SJCRH30 (cell line): ENCODE measurements at regions not wholly inside any gene's neighbourhood (a gene's known extent, or its start where the extent isn't known, plus 50 kb on each side); places are given as distances from the start of the nearest gene placed in this dataset.
A peak's percentile ranks its signal among the peaks of the same experiment; 100 is the strongest.

Source experiments
- DNase-seq, 2 experiments: peaks; one replicate each; pipeline ENCODE4 v3.0.0-alpha.2; 2015 to 2020
- H3K27ac ChIP-seq: fragments of 250-450 bp; sonication (Bioruptor Pico); 2 replicates; pipeline ENCODE4 v1.5.1; 2020; ENCODE audit warnings: mild to moderate bottlenecking, moderate library complexity
- H3K27me3 ChIP-seq: fragments of 250-450 bp; sonication (Bioruptor Pico); 2 replicates; pipeline ENCODE4 v1.5.1; 2020; ENCODE audit warnings: mild to moderate bottlenecking, moderate library complexity
- H3K36me3 ChIP-seq: fragments of 250-450 bp; sonication (Bioruptor Pico); 2 replicates; pipeline ENCODE4 v1.5.1; 2020; ENCODE audit warnings: mild to moderate bottlenecking, moderate library complexity
- H3K4me1 ChIP-seq: fragments of 250-450 bp; sonication (Bioruptor Pico); 2 replicates; pipeline ENCODE4 v1.5.1; 2020; ENCODE audit warnings: mild to moderate bottlenecking, moderate library complexity
- H3K4me3 ChIP-seq: fragments of 250-450 bp; sonication (Bioruptor Pico); 2 replicates; pipeline ENCODE4 v1.5.1; 2020; ENCODE audit warnings: mild to moderate bottlenecking, moderate library complexity
- H3K9me3 ChIP-seq: fragments of 250-450 bp; sonication (Bioruptor Pico); replicated peaks from 2 replicates; pipeline ENCODE4 v1.5.1; 2020; ENCODE audit warnings: mild to moderate bottlenecking, moderate library complexity

GRCh38 chr18:37874721-37875120, 309.1 kb upstream of the CELF4 start:
- no peak overlapping the region for H3K4me3 ChIP-seq
- H3K9me3 ChIP-seq, result no peaks in the 10 kb centered on the region
- DNase-seq, result no peak
- no peaks in the 10 kb centered on the region for H3K4me1 ChIP-seq
- H3K27ac ChIP-seq, result no peak overlapping the region
- no peaks in the 10 kb centered on the region for H3K27me3 ChIP-seq
- H3K36me3 ChIP-seq, result no peaks in the 10 kb centered on the region

GRCh38 chr18:37873416-37873815, 307.8 kb upstream of the CELF4 start:
- H3K4me3 ChIP-seq, result no peak overlapping the region
- no peaks in the 10 kb centered on the region for H3K4me1 ChIP-seq
- no peak overlapping the region for H3K27ac ChIP-seq
- DNase-seq, result no peak
- H3K27me3 ChIP-seq, result no peaks in the 10 kb centered on the region
- H3K36me3 ChIP-seq, result no peaks in the 10 kb centered on the region
- H3K9me3 ChIP-seq, result no peaks in the 10 kb centered on the region

- Histone ChIP-seq H3K9me3 (no peaks in the 10 kb centered on the region), H3K27me3 (no peaks in the 10 kb centered on the region), H3K36me3 (no peaks in the 10 kb centered on the region), H3K4me3 (no peak overlapping the region), H3K4me1 (no peaks in the 10 kb centered on the region), H3K27ac (no peak overlapping the region)
- DNase-seq, result no peak
Observed at GRCh38 chr18:37872562-37872961, 307.0 kb upstream of the CELF4 start.

- no peak for DNase-seq
- H3K36me3 ChIP-seq, result no peaks in the 10 kb centered on the region
- no peaks in the 10 kb centered on the region for H3K27me3 ChIP-seq
- no peaks in the 10 kb centered on the region for H3K4me1 ChIP-seq
- H3K4me3 ChIP-seq, result no peak overlapping the region
- no peak overlapping the region for H3K27ac ChIP-seq
- H3K9me3 ChIP-seq, result no peaks in the 10 kb centered on the region
Observed at GRCh38 chr18:37871561-37871960, 306.0 kb upstream of the CELF4 start.

- no peak overlapping the region for H3K4me3 ChIP-seq
- H3K36me3 ChIP-seq, result no peaks in the 10 kb centered on the region
- H3K27ac ChIP-seq, result no peak overlapping the region
- DNase-seq, result no peak
- H3K9me3 ChIP-seq, result no peaks in the 10 kb centered on the region
- H3K4me1 ChIP-seq, result no peaks in the 10 kb centered on the region
- no peaks in the 10 kb centered on the region for H3K27me3 ChIP-seq
Observed at GRCh38 chr18:37869051-37869450, 303.5 kb upstream of the CELF4 start.

- Histone ChIP-seq H3K4me1 (no peaks in the 10 kb centered on the region), H3K27me3 (no peaks in the 10 kb centered on the region), H3K4me3 (no peak overlapping the region), H3K9me3 (no peaks in the 10 kb centered on the region), H3K36me3 (no peaks in the 10 kb centered on the region), H3K27ac (no peak overlapping the region)
- DNase-seq, result no peak
Observed at GRCh38 chr18:37864122-37864521, 298.5 kb upstream of the CELF4 start.

GRCh38 chr18:37861981-37862380, 296.4 kb upstream of the CELF4 start:
- no peak for DNase-seq
- Histone ChIP-seq H3K36me3 (no peaks in the 10 kb centered on the region), H3K27me3 (no peaks in the 10 kb centered on the region), H3K27ac (no peak overlapping the region), H3K4me1 (no peaks in the 10 kb centered on the region), H3K9me3 (no peaks in the 10 kb centered on the region), H3K4me3 (no peak overlapping the region)

- no peak overlapping the region for H3K27ac ChIP-seq
- no peaks in the 10 kb centered on the region for H3K27me3 ChIP-seq
- no peaks in the 10 kb centered on the region for H3K4me1 ChIP-seq
- no peak overlapping the region for H3K4me3 ChIP-seq
- DNase-seq, result no peak
- no peaks in the 10 kb centered on the region for H3K9me3 ChIP-seq
- no peaks in the 10 kb centered on the region for H3K36me3 ChIP-seq
Observed at GRCh38 chr18:37854396-37854795, 288.8 kb upstream of the CELF4 start.

- no peak overlapping the region for H3K4me3 ChIP-seq
- no peaks in the 10 kb centered on the region for H3K4me1 ChIP-seq
- DNase-seq, result no peak
- H3K9me3 ChIP-seq, result no peaks in the 10 kb centered on the region
- H3K36me3 ChIP-seq, result no peaks in the 10 kb centered on the region
- no peak overlapping the region for H3K27ac ChIP-seq
- H3K27me3 ChIP-seq, result no peaks in the 10 kb centered on the region
Observed at GRCh38 chr18:37853706-37854105, 288.1 kb upstream of the CELF4 start.

- no peak overlapping the region for H3K27ac ChIP-seq
- no peaks in the 10 kb centered on the region for H3K4me1 ChIP-seq
- no peaks in the 10 kb centered on the region for H3K36me3 ChIP-seq
- no peaks in the 10 kb centered on the region for H3K9me3 ChIP-seq
- no peak for DNase-seq
- H3K4me3 ChIP-seq, result no peak overlapping the region
- H3K27me3 ChIP-seq, result no peaks in the 10 kb centered on the region
Observed at GRCh38 chr18:37852464-37852863, 286.9 kb upstream of the CELF4 start.

- H3K27me3 ChIP-seq, result no peaks in the 10 kb centered on the region
Observed at GRCh38 chr18:37847544-37847943, 281.9 kb upstream of the CELF4 start.

GRCh38 chr18:37846996-37847395, 281.4 kb upstream of the CELF4 start:
- no peaks in the 10 kb centered on the region for H3K36me3 ChIP-seq
- no peak overlapping the region for H3K4me3 ChIP-seq
- no peak overlapping the region for H3K27ac ChIP-seq
- H3K9me3 ChIP-seq, result no peaks in the 10 kb centered on the region
- DNase-seq, result no peak
- no peaks in the 10 kb centered on the region for H3K27me3 ChIP-seq
- H3K4me1 ChIP-seq, result no peaks in the 10 kb centered on the region

More at GRCh38 chr18:37847544-37847943, 281.9 kb upstream of the CELF4 start:
- Histone ChIP-seq H3K36me3 (no peaks in the 10 kb centered on the region), H3K9me3 (no peaks in the 10 kb centered on the region), H3K27ac (no peak overlapping the region), H3K4me1 (no peaks in the 10 kb centered on the region), H3K4me3 (no peak overlapping the region)
- no peak for DNase-seq

- no peak for DNase-seq
- Histone ChIP-seq H3K36me3 (no peaks in the 10 kb centered on the region), H3K27me3 (no peaks in the 10 kb centered on the region), H3K4me3 (no peak overlapping the region), H3K4me1 (no peaks in the 10 kb centered on the region), H3K27ac (no peak overlapping the region), H3K9me3 (no peaks in the 10 kb centered on the region)
Observed at GRCh38 chr18:37845498-37845897, 279.9 kb upstream of the CELF4 start.

GRCh38 chr18:37844209-37844970, 278.8 kb upstream of the CELF4 start:
- Histone ChIP-seq H3K27ac (no peak overlapping the region), H3K4me3 (no peak overlapping the region), H3K36me3 (no peaks in the 10 kb centered on the region), H3K9me3 (no peaks in the 10 kb centered on the region), H3K27me3 (no peaks in the 10 kb centered on the region), H3K4me1 (no peaks in the 10 kb centered on the region)
- peak in 1 of 2 experiments; percentile 0 for DNase-seq

- Histone ChIP-seq H3K4me3 (no peak overlapping the region), H3K4me1 (no peaks in the 10 kb centered on the region), H3K27ac (no peak overlapping the region), H3K36me3 (no peaks in the 10 kb centered on the region), H3K27me3 (no peaks in the 10 kb centered on the region), H3K9me3 (no peaks in the 10 kb centered on the region)
- DNase-seq, result no peak
Observed at GRCh38 chr18:37838083-37838482, 272.5 kb upstream of the CELF4 start.
